GM13976 (cell line): ENCODE measurements at regions not wholly inside any gene's neighbourhood (a gene's known extent, or its start where the extent isn't known, plus 50 kb on each side); places are given as distances from the start of the nearest gene placed in this dataset.

Source experiments
- DNase-seq: peaks from one replicate; pipeline ENCODE4 v3.0.0; 2012; ENCODE audit warnings: low spot score
- in situ Hi-C: fragments of 300-500 bp; cut with MboI; formaldehyde crosslinking; loops from one replicate; pipeline ENCODE4 v1.12.0; 2022; ENCODE audit warnings: low sequenced_read_pairs, mixed read lengths, inconsistent platforms; ENCODE audit not compliant: unreplicated experiment
- TF ChIP-seq, protein P1 (sequence below): IDR thresholded peaks from 2 replicates; pipeline ENCODE4 v1.5.1; 2012; ENCODE audit warnings: borderline replicate concordance, mild to moderate bottlenecking; ENCODE audit not compliant: insufficient read depth; ENCODE audit errors: extremely low read depth, missing control alignments, control extremely low read depth

DNA sequence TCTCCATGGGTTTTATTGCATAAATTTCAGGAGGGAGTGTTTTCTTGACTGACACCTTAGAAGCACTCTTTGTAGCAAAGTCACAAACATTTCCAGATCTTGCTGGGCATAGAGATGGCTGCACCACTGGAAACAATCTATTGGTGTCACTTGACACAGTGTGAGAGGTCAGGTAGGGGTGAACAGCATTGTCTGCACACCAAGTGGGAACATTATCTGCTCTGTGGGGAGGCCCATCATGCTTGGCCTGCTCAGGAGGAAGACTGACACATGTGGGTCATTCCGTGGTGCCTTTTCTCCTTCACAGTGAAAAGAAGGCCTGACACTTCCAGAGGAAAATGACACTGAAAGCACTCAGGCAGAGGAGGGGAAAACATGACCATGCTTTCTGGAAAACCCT is 149.9 kb upstream of the GALNT15 start:
- TF ChIP-seq, protein P1, sequence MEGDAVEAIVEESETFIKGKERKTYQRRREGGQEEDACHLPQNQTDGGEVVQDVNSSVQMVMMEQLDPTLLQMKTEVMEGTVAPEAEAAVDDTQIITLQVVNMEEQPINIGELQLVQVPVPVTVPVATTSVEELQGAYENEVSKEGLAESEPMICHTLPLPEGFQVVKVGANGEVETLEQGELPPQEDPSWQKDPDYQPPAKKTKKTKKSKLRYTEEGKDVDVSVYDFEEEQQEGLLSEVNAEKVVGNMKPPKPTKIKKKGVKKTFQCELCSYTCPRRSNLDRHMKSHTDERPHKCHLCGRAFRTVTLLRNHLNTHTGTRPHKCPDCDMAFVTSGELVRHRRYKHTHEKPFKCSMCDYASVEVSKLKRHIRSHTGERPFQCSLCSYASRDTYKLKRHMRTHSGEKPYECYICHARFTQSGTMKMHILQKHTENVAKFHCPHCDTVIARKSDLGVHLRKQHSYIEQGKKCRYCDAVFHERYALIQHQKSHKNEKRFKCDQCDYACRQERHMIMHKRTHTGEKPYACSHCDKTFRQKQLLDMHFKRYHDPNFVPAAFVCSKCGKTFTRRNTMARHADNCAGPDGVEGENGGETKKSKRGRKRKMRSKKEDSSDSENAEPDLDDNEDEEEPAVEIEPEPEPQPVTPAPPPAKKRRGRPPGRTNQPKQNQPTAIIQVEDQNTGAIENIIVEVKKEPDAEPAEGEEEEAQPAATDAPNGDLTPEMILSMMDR, result no peak
- no peak for DNase-seq
- in situ Hi-C loops, result no loop called here

DNA sequence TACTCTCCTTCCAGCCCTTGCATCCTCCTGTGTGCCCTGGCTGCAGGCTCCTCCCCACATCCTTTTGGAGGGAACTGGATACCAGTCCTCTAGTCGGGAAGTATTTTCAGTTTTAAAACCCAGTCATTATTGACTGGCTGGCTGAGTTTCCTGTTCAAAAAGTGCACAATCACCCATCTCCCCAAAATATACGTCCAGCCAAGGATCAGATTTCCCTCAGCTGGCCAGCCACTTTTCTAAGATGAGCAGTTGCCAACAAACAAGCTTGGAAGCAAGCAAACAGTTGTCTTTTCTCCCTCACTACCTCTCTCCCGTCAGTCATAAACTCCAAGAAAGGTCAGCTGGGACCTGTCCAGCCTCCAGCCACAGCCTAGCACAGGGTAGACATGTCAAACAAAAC is 147.7 kb upstream of the GALNT15 start:
- in situ Hi-C loops, result no loop called here
- TF ChIP-seq, protein P1, result no peak
- no peak for DNase-seq

DNA sequence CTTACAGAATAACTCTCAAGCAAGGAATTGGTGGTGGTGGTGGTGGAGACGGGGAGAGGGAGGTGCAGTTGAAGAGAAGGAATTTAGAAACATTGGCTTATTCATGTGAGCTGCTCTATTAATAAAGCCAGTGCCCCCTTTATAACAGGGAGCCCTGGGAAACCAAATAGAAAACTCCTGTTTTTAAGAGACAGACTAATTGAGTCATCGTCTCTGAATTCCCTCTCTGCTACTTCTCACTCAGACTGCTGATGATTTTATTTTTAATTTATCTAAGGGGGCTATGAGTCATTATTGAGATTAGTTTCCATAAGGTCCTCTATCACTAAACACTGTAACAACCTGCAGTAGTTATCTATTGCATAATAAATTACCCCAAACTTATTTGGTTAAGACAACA is 145.9 kb upstream of the GALNT15 start:
- no peak for DNase-seq
- TF ChIP-seq, protein P1, result no peak
- in situ Hi-C loops, result no loop called here

DNA sequence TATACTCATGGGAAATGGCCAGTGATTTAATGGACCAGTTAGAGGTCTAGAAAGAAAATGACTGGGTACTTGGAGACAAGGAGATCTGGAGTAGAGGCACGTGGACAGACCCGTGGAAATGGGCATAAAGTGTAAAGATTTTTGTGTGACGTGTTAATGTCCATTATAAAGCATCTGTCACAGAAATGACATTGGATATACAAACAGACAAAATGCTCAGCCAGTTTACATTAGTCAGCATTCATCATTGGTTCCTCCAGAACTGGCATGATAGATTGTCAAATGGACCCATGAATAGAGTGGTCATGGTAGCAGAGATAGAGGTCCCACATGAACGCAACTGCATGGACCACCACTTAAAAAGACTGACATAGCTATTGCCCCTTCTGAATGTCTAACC is 144.1 kb upstream of the GALNT15 start:
- TF ChIP-seq, protein P1, result no peak
- no peak for DNase-seq
- in situ Hi-C loops, result no loop called here

DNA sequence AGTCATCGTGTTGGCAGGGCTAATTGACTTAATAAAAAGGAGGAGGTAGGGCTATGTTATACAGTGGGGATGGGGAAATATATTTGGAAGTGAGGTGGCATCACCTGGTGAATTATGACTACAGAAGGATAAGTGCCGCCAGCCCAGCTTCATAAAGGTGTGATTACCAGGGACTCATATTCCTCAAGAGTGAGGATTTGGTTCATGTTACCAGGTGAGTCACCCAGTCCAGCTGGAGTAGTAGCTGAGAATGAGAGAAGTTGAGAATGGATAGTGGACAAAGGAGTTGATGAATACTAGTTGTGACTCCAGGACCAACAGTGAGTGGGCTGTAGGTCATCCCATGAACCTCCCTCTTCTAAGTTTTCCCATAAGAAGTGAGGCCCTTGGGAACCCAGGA is 143.0 kb upstream of the GALNT15 start:
- in situ Hi-C loops, result no loop called here
- TF ChIP-seq, protein P1, result no peak
- DNase-seq, result no peak

DNA sequence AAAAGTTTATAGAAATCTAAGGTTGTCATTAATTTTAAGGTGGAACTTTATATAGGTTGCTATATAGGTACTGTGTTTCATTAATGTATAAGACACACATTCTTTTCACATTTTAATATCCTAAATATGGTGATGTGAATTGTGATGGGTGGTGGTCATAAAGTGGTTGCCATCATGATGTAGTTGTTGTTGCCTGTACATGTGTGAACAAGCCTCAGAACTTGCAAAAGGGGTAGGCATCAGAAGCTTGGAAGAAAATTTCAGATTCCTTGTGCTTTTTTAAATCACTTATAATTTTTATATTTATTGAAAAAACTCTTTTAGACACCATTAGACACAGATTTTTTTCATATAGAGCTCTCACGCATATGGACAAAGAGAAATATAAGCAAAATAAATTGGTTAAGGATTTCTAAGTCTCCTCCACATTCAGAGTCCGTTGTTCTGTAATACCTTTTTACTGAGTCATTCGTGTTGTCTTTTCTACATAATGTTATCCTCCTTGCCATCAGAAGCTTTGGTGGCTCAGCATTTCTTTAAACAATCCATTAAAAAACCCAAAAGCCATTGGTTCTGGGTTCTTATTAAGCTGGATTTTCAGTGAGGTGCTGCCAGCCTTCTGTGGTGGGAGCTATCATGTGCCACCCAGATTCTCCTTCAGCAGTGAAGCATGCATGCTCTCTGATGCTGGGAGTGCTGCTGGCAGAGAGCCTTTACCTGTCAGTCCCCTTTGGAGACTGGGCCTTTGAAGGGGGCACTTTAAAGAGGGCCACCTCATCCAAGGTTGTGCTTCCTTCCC is 140.4 kb upstream of the GALNT15 start:
- TF ChIP-seq, protein P1, result no peak
- no peak for DNase-seq
- in situ Hi-C loops, result no loop called here
